B cell (primary cell): ENCODE measurements at regions not wholly inside any gene's neighbourhood (a gene's known extent, or its start where the extent isn't known, plus 50 kb on each side); places are given as distances from the start of the nearest gene placed in this dataset.

Experiments used
- ATAC-seq: fragments of 200-7000 bp; cut with Tn5 transposase; one replicate; pipeline ENCODE4 v1.10.0; 2021; ENCODE audit warnings: low read depth, mild to moderate bottlenecking, moderate number of reproducible peaks, moderate library complexity
- CTCF ChIA-PET: fragments of 350-600 bp; sonication (Branson Sonifier 250); formaldehyde crosslinking; loops from one replicate; lab custom pipeline; 2021; ENCODE audit warnings: antibody characterized with exemption, inconsistent platforms; lab: Charles Lee
- POLR2A ChIA-PET: fragments of 350-600 bp; sonication (Branson Sonifier 250); formaldehyde crosslinking; loops from one replicate; lab custom pipeline; 2021; ENCODE audit warnings: antibody characterized with exemption; lab: Charles Lee
- DNase-seq: peaks from one replicate; pipeline ENCODE4 v3.0.0; 2013
- H2AFZ ChIP-seq: 2 replicates; pipeline ENCODE4 v1.6.1; 2012; ENCODE audit warnings: mild to moderate bottlenecking, low read depth, low read length; ENCODE audit not compliant: insufficient read depth, poor library complexity, severe bottlenecking
- H3K27ac ChIP-seq, 2 donors: 1 replicate in 1 of 2; 2 replicates in 1 of 2; pipeline ENCODE4 v1.5.1; 2012 to 2013; ENCODE audit warnings: low read length in 2 of 2, mild to moderate bottlenecking in 2 of 2, moderate library complexity in 1 of 2
- H3K27me3 ChIP-seq, 4 experiments: fragments of 200-600 bp in 1 of 4; sonication (generic) in 1 of 4; replicated peaks in 1 of 4; 1 replicate in 2 of 4; 2 replicates in 2 of 4; pipeline versions ENCODE4 v1.6.1 to v1.7.0; 2013 to 2016; ENCODE audit warnings: low read length in 3 of 4, mild to moderate bottlenecking in 2 of 4, mixed read lengths in 1 of 4, moderate library complexity in 1 of 4; ENCODE audit not compliant: insufficient read depth in 4 of 4, control insufficient read depth in 3 of 4; ENCODE audit errors: control extremely low read depth in 1 of 4
- H3K36me3 ChIP-seq, 2 experiments: replicated peaks in 1 of 2; 1 replicate in 1 of 2; 2 replicates in 1 of 2; pipeline versions ENCODE4 v1.6.1 to v1.7.1; 2013; ENCODE audit warnings: low read length in 1 of 2; ENCODE audit not compliant: insufficient read depth in 2 of 2, control insufficient read depth in 1 of 2; ENCODE audit errors: control extremely low read depth in 1 of 2, extremely low read depth in 1 of 2
- H3K4me1 ChIP-seq, 2 donors: fragments of 200-600 bp in 1 of 2; sonication (generic) in 1 of 2; 1 replicate in 1 of 2; 2 replicates in 1 of 2; pipeline versions ENCODE4 v1.5.1 to v1.6.1; 2013 to 2017; ENCODE audit warnings: low read length in 2 of 2; ENCODE audit not compliant: control insufficient read depth in 2 of 2, insufficient read depth in 2 of 2
- H3K4me2 ChIP-seq: replicated peaks from 2 replicates; pipeline ENCODE3; 2012; ENCODE audit warnings: mild to moderate bottlenecking, low read depth, low read length; ENCODE audit not compliant: poor library complexity, severe bottlenecking
- H3K4me3 ChIP-seq, 5 experiments: fragments of 200-600 bp in 1 of 5; sonication (generic) in 1 of 5; 1 replicate in 3 of 5; 2 replicates in 2 of 5; pipeline versions ENCODE4 v1.5.1 to v1.7.0; 2011 to 2016; ENCODE audit warnings: low read length in 4 of 5, mild to moderate bottlenecking in 4 of 5, low read depth in 2 of 5, control low read depth in 1 of 5, moderate library complexity in 1 of 5; ENCODE audit not compliant: insufficient read depth in 1 of 5; ENCODE audit errors: control extremely low read depth in 1 of 5, extremely low read depth in 1 of 5
- H3K79me2 ChIP-seq: fragments of 200-600 bp; sonication (generic); one replicate; pipeline ENCODE4 v1.6.0; 2016; ENCODE audit warnings: low read length; ENCODE audit not compliant: control insufficient read depth, insufficient read depth
- H3K9ac ChIP-seq: fragments of 200-600 bp; sonication (generic); 2 replicates; pipeline ENCODE4 v1.6.1; 2017; ENCODE audit warnings: mild to moderate bottlenecking, low read length, moderate library complexity
- H3K9me3 ChIP-seq, 3 donors: one replicate each; pipeline versions ENCODE4 v1.6.1 to v1.7.1; 2013; ENCODE audit warnings: low read length in 2 of 3; ENCODE audit not compliant: control insufficient read depth in 2 of 3, insufficient read depth in 1 of 3; ENCODE audit errors: control extremely low read depth in 1 of 3
- H4K20me1 ChIP-seq: 2 replicates; pipeline ENCODE4 v1.6.0; 2012; ENCODE audit warnings: mild to moderate bottlenecking, low read length; ENCODE audit not compliant: insufficient read depth, control insufficient read depth, poor library complexity, severe bottlenecking
- H3K27ac Mint-ChIP-seq: one replicate; pipeline ENCODE4 v1.8.0; 2021; ENCODE audit warnings: mixed read lengths
- H3K27me3 Mint-ChIP-seq: one replicate; pipeline ENCODE4 v1.8.0; 2021; ENCODE audit warnings: mixed read lengths
- H3K4me1 Mint-ChIP-seq: one replicate; pipeline ENCODE4 v1.8.0; 2021; ENCODE audit warnings: mixed read lengths
- H3K4me3 Mint-ChIP-seq: one replicate; pipeline ENCODE4 v1.8.0; 2021; ENCODE audit warnings: mixed read lengths
- H3K9me3 Mint-ChIP-seq: one replicate; pipeline ENCODE4 v1.8.0; 2022; ENCODE audit warnings: mixed read lengths; ENCODE audit not compliant: insufficient read depth
- CTCF ChIP-seq: fragments of 200-600 bp; IDR thresholded peaks from one replicate; pipeline ENCODE4 v1.8.0; 2022; ENCODE audit warnings: antibody characterized with exemption, mild to moderate bottlenecking
- EZH2 ChIP-seq: IDR thresholded peaks from 2 replicates; pipeline ENCODE4 v1.6.1; 2012; ENCODE audit warnings: borderline replicate concordance, low read depth, mild to moderate bottlenecking, moderate library complexity, low read length; ENCODE audit not compliant: insufficient read depth, poor library complexity, severe bottlenecking
- WGBS: methylation state at CpG from one replicate; pipeline ENCODE4 v1.1.5; 2013; ENCODE audit warnings: missing lambda C conversion rate; ENCODE audit not compliant: insufficient coverage; 5-methylcytosine and 5-hydroxymethylcytosine counted together
- intact Hi-C: fragments of 100-400 bp; cut with micrococcal nuclease; formaldehyde crosslinking; loops from one replicate; pipeline ENCODE4 v1.10.0; 2022

- H3K4me3 ChIP-seq: no peak overlapping the region
- CTCF ChIA-PET: no interaction called here
- TF ChIP-seq CTCF: no peak
- TF ChIP-seq EZH2: no peak
- no peak overlapping the region for H3K27ac ChIP-seq
- no peak overlapping the region for H2AFZ ChIP-seq
- Mint-ChIP-seq H3K4me3 (no peak overlapping the region), H3K27me3 (no peaks in the 10 kb centered on the region), H3K9me3 (no peaks in the 10 kb centered on the region), H3K4me1 (no peaks in the 10 kb centered on the region), H3K27ac (no peak overlapping the region)
- no peaks in the 10 kb centered on the region for H3K27me3 ChIP-seq
- no peaks in the 10 kb centered on the region for H4K20me1 ChIP-seq
- no peaks in the 10 kb centered on the region for H3K79me2 ChIP-seq
- intact Hi-C loops: no loop called here
- H3K4me2 ChIP-seq: no peak overlapping the region
- ATAC-seq (no peak), DNase-seq (no peak)
- H3K9me3 ChIP-seq: no peaks in the 10 kb centered on the region
- no peaks in the 10 kb centered on the region for H3K4me1 ChIP-seq
- no peak overlapping the region for H3K9ac ChIP-seq
- no peaks in the 10 kb centered on the region for H3K36me3 ChIP-seq
- 100% methylated on average over 2 of the region's 5 CpGs for WGBS
- POLR2A ChIA-PET: no interaction called here
These were observed 300.4 kb upstream of the NT5C1B start for GRCh38 chr2:18889565-18890332.

DNA sequence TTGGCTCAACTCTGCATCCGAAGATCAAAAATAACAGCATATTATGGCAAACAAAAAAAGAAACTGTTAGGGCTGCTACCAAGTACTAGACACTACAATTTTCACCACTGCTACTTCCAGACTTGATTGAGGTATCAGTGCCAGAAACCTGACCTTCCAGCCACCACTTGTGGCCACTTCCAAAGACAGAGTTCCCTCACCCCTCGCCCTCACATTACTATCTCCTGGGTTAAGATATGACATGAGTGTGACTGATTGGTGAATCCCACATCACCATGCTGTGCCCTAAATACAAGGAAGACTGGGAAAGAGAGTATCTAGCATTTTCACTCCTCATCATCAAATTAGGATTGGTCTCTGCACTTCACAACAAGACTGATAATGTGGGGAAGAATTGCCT, 296.1 kb upstream of the NT5C1B start:
- H3K9me3 Mint-ChIP-seq: no peaks in the 10 kb centered on the region
- Histone ChIP-seq H3K9me3 (no peaks in the 10 kb centered on the region), H3K4me3 (no peak overlapping the region), H3K27me3 (no peaks in the 10 kb centered on the region), H3K9ac (no peak overlapping the region), H3K27ac (no peak overlapping the region), H3K4me2 (no peak overlapping the region), H3K36me3 (no peaks in the 10 kb centered on the region), H4K20me1 (no peaks in the 10 kb centered on the region), H2AFZ (no peak overlapping the region), H3K79me2 (no peaks in the 10 kb centered on the region), H3K4me1 (no peaks in the 10 kb centered on the region)
- H3K27ac Mint-ChIP-seq: no peak overlapping the region
- ChIA-PET POLR2A (no interaction called here), CTCF (no interaction called here)
- no peak for TF ChIP-seq EZH2
- TF ChIP-seq CTCF: no peak
- ATAC-seq (no peak), DNase-seq (no peak)
- intact Hi-C loops: no loop called here
- no peaks in the 10 kb centered on the region for H3K27me3 Mint-ChIP-seq
- no peaks in the 10 kb centered on the region for H3K4me1 Mint-ChIP-seq
- WGBS: no CpG with 5 or more reads among the region's 2 CpGs
- no peak overlapping the region for H3K4me3 Mint-ChIP-seq
